ENCODE measurements at regions not wholly inside any gene's neighbourhood (a gene's known extent, or its start where the extent isn't known, plus 50 kb on each side); places are given as distances from the start of the nearest gene placed in this dataset.

DNA sequence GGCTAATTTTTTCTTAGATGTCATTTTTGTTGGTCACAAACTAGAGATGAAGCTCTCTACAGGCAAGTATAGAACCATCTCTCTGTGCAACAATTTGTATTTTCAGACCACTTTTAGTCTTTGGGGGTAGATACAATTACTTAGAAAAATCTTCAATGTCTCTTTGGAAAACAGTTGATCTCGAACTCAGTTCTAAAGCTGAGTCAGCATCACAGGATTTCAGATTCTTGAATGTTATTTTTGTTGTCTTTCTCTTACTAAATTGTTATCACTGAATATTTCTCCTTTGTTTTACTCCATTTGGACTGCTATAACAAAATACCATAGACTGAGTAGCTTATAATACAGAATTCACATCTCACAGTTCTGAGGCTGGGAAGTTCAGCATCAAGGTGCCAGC is 1557.0 kb downstream of the SI start:
- no peaks in the 10 kb centered on the region for H3K27me3 Mint-ChIP-seq (ENCODE audit: insufficient read depth)
- TF ChIP-seq, protein P1, sequence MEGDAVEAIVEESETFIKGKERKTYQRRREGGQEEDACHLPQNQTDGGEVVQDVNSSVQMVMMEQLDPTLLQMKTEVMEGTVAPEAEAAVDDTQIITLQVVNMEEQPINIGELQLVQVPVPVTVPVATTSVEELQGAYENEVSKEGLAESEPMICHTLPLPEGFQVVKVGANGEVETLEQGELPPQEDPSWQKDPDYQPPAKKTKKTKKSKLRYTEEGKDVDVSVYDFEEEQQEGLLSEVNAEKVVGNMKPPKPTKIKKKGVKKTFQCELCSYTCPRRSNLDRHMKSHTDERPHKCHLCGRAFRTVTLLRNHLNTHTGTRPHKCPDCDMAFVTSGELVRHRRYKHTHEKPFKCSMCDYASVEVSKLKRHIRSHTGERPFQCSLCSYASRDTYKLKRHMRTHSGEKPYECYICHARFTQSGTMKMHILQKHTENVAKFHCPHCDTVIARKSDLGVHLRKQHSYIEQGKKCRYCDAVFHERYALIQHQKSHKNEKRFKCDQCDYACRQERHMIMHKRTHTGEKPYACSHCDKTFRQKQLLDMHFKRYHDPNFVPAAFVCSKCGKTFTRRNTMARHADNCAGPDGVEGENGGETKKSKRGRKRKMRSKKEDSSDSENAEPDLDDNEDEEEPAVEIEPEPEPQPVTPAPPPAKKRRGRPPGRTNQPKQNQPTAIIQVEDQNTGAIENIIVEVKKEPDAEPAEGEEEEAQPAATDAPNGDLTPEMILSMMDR (conservative IDR thresholded peaks at IDR 0.05), result no peak

DNA sequence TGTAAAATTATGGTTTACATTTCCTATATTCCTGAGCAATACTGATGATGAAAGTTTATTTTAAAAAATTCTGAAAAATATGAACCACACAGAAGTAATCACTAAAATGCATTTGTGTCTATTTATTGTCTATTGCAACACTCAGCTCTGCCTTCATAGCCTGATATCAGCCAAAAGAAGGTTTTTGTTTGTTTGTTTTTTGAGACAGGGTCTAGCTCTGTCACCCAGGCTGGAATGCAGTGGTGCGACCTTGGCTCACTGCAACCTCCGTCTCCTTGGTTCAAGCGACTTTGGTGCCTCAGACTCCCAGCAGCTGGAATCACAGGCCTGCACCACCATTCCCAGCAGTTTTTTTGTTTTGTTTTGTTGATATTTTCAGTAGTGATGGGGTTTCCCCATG is 1560.2 kb downstream of the SI start:
- Histone ChIP-seq H3K4me3 (ENCODE audit: low read length) (no peak overlapping the region), H3K36me3 (ENCODE audit: control insufficient read depth, insufficient read depth, low read length) (no peaks in the 10 kb centered on the region), H3K9ac (ENCODE audit: extremely low read depth, low read length, poor library complexity, severe bottlenecking) (no peak overlapping the region), H3K27ac (ENCODE audit: low read depth, low read length) (no peak overlapping the region), H3K9me3 (ENCODE audit: control insufficient read depth, low read length) (no peaks in the 10 kb centered on the region), H3K27me3 (ENCODE audit: control insufficient read depth, insufficient read depth, low read length, poor library complexity, severe bottlenecking) (no peaks in the 10 kb centered on the region), H3K4me1 (ENCODE audit: control insufficient read depth, insufficient read depth, low read length) (no peaks in the 10 kb centered on the region)
- 96% methylated on average over 3 of the region's 3 CpGs for WGBS, 2 experiments (ENCODE audit: insufficient coverage in 1 of 2, insufficient read length in 1 of 2)
- DNase-seq, result no peak
- Mint-ChIP-seq H3K36me3 (ENCODE audit: low read depth) (no peaks in the 10 kb centered on the region), H3K4me3 (no peak overlapping the region), H3K9me3 (no peaks in the 10 kb centered on the region), H3K27ac (no peak overlapping the region), H3K4me1 (no peaks in the 10 kb centered on the region), H3K27me3 (ENCODE audit: insufficient read depth) (no peaks in the 10 kb centered on the region)
- TF ChIP-seq, protein P1 (conservative IDR thresholded peaks at IDR 0.05), result no peak

More for the DNA sequence above, 1557.0 kb downstream of the SI start:
- no peaks in the 10 kb centered on the region for H3K4me1 Mint-ChIP-seq
- no peaks in the 10 kb centered on the region for H3K9me3 Mint-ChIP-seq
- Histone ChIP-seq H3K9me3 (ENCODE audit: control insufficient read depth, low read length) (no peaks in the 10 kb centered on the region), H3K4me3 (ENCODE audit: low read length) (no peak overlapping the region), H3K9ac (ENCODE audit: extremely low read depth, low read length, poor library complexity, severe bottlenecking) (no peak overlapping the region), H3K4me1 (ENCODE audit: control insufficient read depth, insufficient read depth, low read length) (no peaks in the 10 kb centered on the region), H3K27ac (ENCODE audit: low read depth, low read length) (no peak overlapping the region), H3K36me3 (ENCODE audit: control insufficient read depth, insufficient read depth, low read length) (no peaks in the 10 kb centered on the region), H3K27me3 (ENCODE audit: control insufficient read depth, insufficient read depth, low read length, poor library complexity, severe bottlenecking) (no peaks in the 10 kb centered on the region)
- H3K4me3 Mint-ChIP-seq, result no peak overlapping the region
- H3K36me3 Mint-ChIP-seq (ENCODE audit: low read depth), result no peaks in the 10 kb centered on the region
- H3K27ac Mint-ChIP-seq, result no peak overlapping the region
- 94% methylated on average over 1 of the region's 1 CpG; no CpG with 5 or more reads in 1 of the 2 experiments for WGBS, 2 experiments (ENCODE audit: insufficient coverage in 1 of 2, insufficient read length in 1 of 2)
- no peak for DNase-seq

DNA sequence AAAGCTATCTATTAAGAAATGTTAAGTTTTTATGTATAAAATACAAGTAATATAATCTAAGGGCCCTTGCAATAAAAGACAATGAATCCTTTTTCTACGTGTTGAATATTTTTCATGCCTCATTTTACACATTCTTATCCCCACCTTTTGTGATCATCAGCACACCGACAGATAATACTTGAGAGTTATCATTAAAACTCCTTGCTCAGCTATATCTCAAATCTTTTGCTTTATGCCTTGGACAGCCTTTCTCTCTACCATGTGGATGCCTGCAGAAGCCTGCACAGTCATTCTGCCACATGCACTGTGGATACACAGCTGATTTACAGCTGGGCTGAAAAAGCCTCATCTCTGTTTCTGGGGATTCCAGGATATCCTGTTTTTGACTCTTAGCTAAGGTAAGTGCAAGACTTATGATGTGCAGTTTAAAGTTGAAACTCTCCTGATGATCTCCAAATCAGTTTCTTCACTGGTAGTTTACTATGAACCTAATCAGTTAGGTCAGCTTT is 1565.1 kb downstream of the SI start:
- TF ChIP-seq, protein P1 (conservative IDR thresholded peaks at IDR 0.05), result no peak
- no peaks in the 10 kb centered on the region for H3K9me3 ChIP-seq (ENCODE audit: control insufficient read depth, low read length)
- Mint-ChIP-seq H3K36me3 (ENCODE audit: low read depth) (no peaks in the 10 kb centered on the region), H3K27ac (no peak overlapping the region), H3K4me3 (no peak overlapping the region), H3K9me3 (no peaks in the 10 kb centered on the region), H3K27me3 (ENCODE audit: insufficient read depth) (no peaks in the 10 kb centered on the region), H3K4me1 (no peaks in the 10 kb centered on the region)
- H3K4me3 ChIP-seq (ENCODE audit: low read length), result no peak overlapping the region
- 72 to 91% methylated on average over 1 to 2 of the region's 2 CpGs for WGBS, 2 experiments (ENCODE audit: insufficient coverage in 1 of 2, insufficient read length in 1 of 2)
- H3K27me3 ChIP-seq (ENCODE audit: control insufficient read depth, insufficient read depth, low read length, poor library complexity, severe bottlenecking), result no peaks in the 10 kb centered on the region
- H3K9ac ChIP-seq (ENCODE audit: extremely low read depth, low read length, poor library complexity, severe bottlenecking), result no peak overlapping the region
- H3K27ac ChIP-seq (ENCODE audit: low read depth, low read length), result no peak overlapping the region
- no peaks in the 10 kb centered on the region for H3K4me1 ChIP-seq (ENCODE audit: control insufficient read depth, insufficient read depth, low read length)
- no peak for DNase-seq
- no peaks in the 10 kb centered on the region for H3K36me3 ChIP-seq (ENCODE audit: control insufficient read depth, insufficient read depth, low read length)
